Fibroblast of mammary gland (primary cell): ENCODE measurements at regions not wholly inside any gene's neighbourhood (a gene's known extent, or its start where the extent isn't known, plus 50 kb on each side); places are given as distances from the start of the nearest gene placed in this dataset.
"Not testable (repeated sequence)": the region's sequence is repeated elsewhere in the genome, so short reads cannot be mapped to it uniquely, and the experiment has no call there.

Experiments used
- DNase-seq: peaks from one replicate; pipeline ENCODE4 v3.0.0-alpha.2; 2010; ENCODE audit warnings: low read depth
- H3K4me3 ChIP-seq: 2 replicates; pipeline ENCODE4 v1.5.1; 2011; ENCODE audit warnings: low read depth, mild to moderate bottlenecking, low read length, moderate library complexity; ENCODE audit not compliant: control insufficient read depth
- TF ChIP-seq, protein P1 (sequence below): conservative IDR thresholded peaks from 2 replicates; pipeline ENCODE4 v1.5.1; 2011; ENCODE audit warnings: low read depth, low read length, inconsistent platforms; ENCODE audit not compliant: control insufficient read depth, insufficient read depth

DNA sequence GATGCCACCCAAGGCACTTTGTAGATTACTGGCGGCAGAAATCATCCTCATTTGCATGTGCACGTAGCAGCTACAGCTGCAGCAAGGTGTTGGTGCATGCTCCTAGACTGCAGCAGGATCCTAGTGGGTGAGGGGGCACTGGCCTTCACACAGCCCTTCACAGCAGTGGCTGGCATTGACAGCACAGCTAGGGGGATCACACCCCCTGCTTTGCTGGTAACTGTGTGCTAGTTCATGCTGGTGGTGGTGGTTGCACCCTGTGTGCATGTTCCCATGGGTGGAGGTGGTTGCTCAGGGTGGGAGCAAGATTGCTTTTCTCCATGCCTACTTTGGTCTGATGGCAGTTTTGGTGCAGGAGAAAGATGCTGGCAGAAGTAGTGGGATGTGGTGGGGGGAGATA, 1695.1 kb upstream of the CDH6 start:
- no peak for DNase-seq
- H3K4me3 ChIP-seq, result no peak overlapping the region
- TF ChIP-seq, protein P1, sequence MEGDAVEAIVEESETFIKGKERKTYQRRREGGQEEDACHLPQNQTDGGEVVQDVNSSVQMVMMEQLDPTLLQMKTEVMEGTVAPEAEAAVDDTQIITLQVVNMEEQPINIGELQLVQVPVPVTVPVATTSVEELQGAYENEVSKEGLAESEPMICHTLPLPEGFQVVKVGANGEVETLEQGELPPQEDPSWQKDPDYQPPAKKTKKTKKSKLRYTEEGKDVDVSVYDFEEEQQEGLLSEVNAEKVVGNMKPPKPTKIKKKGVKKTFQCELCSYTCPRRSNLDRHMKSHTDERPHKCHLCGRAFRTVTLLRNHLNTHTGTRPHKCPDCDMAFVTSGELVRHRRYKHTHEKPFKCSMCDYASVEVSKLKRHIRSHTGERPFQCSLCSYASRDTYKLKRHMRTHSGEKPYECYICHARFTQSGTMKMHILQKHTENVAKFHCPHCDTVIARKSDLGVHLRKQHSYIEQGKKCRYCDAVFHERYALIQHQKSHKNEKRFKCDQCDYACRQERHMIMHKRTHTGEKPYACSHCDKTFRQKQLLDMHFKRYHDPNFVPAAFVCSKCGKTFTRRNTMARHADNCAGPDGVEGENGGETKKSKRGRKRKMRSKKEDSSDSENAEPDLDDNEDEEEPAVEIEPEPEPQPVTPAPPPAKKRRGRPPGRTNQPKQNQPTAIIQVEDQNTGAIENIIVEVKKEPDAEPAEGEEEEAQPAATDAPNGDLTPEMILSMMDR, result no peak

DNA sequence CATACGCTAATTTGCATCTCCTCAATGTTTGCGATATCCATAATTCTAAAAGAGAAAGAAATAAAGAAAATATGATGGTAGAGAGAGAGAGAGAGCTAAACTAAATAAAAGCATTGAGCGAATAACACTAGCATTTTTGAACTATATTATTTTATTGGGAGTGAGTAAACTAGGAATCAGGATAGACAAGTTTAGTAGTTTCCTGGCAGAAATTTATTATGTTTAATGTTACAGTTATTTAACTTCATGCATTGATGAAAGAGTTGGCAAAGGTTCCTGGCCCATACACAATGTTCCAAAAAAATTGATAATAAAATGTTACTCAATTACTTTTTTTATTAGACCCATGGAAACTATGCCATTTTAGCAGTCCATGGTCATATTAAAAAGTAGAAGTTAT, 1708.2 kb upstream of the CDH6 start:
- TF ChIP-seq, protein P1, result no peak
- DNase-seq, result no peak

DNA sequence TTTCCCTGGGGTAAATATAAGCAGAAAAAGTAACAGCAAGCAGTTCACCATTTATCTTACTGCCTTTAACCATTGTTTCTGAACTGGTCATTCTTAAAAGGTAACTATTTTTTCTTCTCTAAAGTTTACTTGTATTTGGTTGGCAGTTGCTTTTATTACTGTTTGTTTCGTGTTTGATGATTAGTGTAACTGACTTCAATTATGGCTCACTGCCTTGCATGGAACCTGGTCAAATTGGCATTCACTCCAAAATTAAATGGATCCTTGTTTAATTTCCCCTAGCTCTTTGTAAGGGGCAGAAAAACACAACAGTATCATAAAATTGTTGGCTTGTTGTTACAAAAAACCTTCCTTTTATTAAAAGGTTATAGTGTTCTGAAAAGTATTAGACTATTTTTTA, 1723.9 kb upstream of the CDH6 start:
- TF ChIP-seq, protein P1, result no peak
- no peak overlapping the region for H3K4me3 ChIP-seq
- DNase-seq, result no peak

More for the DNA sequence above, 1708.2 kb upstream of the CDH6 start:
- H3K4me3 ChIP-seq, result no peak overlapping the region

DNA sequence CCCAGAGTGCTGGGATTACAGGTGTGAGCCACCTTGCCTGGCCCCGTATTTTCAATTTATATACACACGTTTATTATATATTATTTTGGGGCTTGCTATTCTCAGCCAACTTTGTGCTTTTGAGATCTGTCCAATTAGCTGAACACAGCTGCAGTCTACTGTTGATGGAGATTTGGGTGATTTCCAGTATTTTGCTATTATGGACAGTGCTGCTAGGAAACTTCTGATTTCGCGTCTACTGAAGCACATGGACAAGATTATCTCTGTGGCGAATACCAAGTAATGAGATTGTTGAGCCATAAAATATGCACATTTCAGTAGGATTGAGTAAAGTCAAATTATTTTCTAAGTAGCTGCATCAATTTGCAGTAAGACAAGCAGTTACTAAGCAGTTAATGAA, 1731.2 kb upstream of the CDH6 start:
- no peak for DNase-seq
- TF ChIP-seq, protein P1, result no peak
- H3K4me3 ChIP-seq, result no peak overlapping the region

DNA sequence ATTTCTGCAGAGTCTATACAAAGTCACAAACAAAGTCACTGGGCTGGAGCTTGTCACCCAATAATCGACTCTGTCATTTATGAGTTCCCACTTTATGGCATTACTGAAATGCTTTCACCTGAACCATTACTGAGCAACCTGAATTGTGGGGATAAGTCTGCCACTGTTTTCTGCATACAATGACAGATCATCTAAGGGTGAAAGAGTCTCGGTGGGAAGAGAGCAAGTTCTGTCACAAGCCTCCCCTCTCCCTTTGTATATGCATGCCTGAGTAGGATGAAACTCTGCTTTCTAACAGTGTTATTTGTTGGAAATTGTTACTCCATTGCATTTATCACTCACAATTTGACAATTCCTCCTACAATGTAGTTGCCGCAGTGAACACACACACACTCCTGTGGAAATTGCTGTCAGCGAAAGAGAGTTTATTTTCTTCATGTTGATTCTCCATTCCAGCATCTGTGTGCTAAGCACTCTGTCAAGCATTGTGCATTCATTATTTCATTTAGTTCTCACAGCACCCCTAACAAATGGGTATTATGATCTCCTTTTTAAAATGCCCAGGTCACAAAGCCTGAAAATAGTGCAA, 1732.4 kb upstream of the CDH6 start:
- TF ChIP-seq, protein P1, result no peak
- no peak overlapping the region for H3K4me3 ChIP-seq
- DNase-seq, result no peak

DNA sequence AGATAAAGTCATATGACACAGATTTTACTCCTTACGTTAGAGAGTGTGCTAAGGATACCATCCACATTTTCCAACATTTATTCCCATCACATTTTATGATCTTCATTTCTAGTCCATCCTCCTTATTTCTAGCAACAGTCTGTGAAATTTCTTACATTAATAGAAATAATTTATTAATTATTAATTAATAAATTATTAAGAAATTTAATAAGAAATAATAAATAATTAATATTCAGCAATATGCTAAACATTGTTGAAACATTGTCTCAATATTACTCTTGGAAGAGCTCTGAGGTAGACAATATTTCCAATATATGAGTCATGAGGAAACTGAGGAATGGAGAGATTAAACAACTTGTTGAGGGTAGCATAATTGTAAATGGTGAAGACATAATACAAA, 1742.5 kb upstream of the CDH6 start:
- not testable (repeated sequence) for H3K4me3 ChIP-seq, DNase-seq

DNA sequence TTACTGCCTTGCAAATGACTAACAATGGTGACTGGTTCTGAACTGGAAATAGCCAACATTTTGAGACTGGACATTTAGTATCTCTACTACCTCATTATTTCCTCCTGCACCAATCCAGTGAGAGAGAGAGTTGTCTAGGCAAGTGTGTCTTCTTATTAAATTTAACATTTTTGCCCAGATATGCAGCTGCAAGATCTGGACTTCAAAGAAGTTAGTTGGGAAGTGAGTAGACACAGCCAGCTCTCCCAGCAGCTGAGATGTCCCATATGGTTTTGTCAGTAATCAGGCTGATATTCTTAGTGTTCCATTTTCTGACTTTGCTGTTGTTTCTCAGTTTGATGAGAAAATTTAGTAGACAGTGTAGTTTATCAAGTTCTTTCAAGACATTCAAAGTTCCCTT, 1778.8 kb upstream of the CDH6 start:
- DNase-seq, result no peak
- TF ChIP-seq, protein P1, result no peak
- no peak overlapping the region for H3K4me3 ChIP-seq

DNA sequence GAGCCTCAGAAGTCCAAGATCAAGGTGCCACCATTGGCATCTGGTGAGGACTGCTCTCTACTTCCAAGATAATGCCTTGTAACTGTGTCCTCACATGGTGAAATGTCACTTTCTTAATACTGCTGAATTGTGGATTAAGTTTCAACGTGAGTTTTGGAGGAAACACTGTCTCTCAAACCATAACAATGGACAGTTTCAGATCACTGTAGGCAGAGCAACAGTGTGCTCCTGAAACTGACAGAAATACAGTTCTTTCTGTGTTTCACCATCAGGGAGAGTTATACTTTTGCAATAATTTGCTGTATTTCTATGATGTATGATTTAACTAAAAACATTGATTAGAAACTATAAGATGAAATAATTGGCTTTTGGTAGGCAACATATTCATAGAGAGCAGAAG, 1780.5 kb upstream of the CDH6 start:
- TF ChIP-seq, protein P1, result no peak
- DNase-seq, result no peak
- no peak overlapping the region for H3K4me3 ChIP-seq
